Osteoblast (primary cell): ENCODE measurements at regions not wholly inside any gene's neighbourhood (a gene's known extent, or its start where the extent isn't known, plus 50 kb on each side); places are given as distances from the start of the nearest gene placed in this dataset.

Experiments
- DNase-seq: peaks from one replicate; pipeline ENCODE4 v3.0.0; 2011; ENCODE audit warnings: low spot score, mixed read lengths; ENCODE audit not compliant: insufficient read length; ENCODE audit errors: missing footprints
- H2AFZ ChIP-seq: 2 replicates; pipeline ENCODE4 v1.6.0; 2011; ENCODE audit warnings: mild to moderate bottlenecking, low read length
- H3K27ac ChIP-seq: 2 replicates; pipeline ENCODE4 v1.5.1; 2011; ENCODE audit warnings: mild to moderate bottlenecking, low read depth, low read length, moderate library complexity
- H3K27me3 ChIP-seq: 2 replicates; pipeline ENCODE4 v1.6.0; 2012; ENCODE audit warnings: mild to moderate bottlenecking, control low read depth, inconsistent platforms, low read length, moderate library complexity; ENCODE audit not compliant: insufficient read depth
- H3K36me3 ChIP-seq: 2 replicates; pipeline ENCODE4 v1.5.1; 2011; ENCODE audit warnings: mild to moderate bottlenecking, low read length, control low read depth, moderate library complexity; ENCODE audit not compliant: insufficient read depth
- H3K4me1 ChIP-seq: 2 replicates; pipeline ENCODE4 v1.5.1; 2011; ENCODE audit warnings: mild to moderate bottlenecking, low read length, control low read depth, moderate library complexity; ENCODE audit not compliant: insufficient read depth
- H3K4me2 ChIP-seq: 2 replicates; pipeline ENCODE4 v1.6.0; 2011; ENCODE audit warnings: mild to moderate bottlenecking, low read length; ENCODE audit not compliant: insufficient read depth
- H3K4me3 ChIP-seq: fragments of 200-600 bp; sonication (generic); 3 replicates; pipeline ENCODE4 v1.5.1; 2012; ENCODE audit warnings: mild to moderate bottlenecking, low read length, inconsistent platforms; ENCODE audit not compliant: insufficient read depth
- H3K79me2 ChIP-seq: 2 replicates; pipeline ENCODE4 v1.6.0; 2012; ENCODE audit warnings: mild to moderate bottlenecking, low read length, control low read depth, inconsistent platforms; ENCODE audit not compliant: insufficient read depth
- H3K9me3 ChIP-seq: 2 replicates; pipeline ENCODE4 v1.5.1; 2011; ENCODE audit warnings: low read depth, low read length, control low read depth
- H4K20me1 ChIP-seq: 2 replicates; pipeline ENCODE4 v1.6.0; 2012; ENCODE audit warnings: mild to moderate bottlenecking, low read length, control low read depth; ENCODE audit not compliant: insufficient read depth
- CTCF ChIP-seq: IDR thresholded peaks from 2 replicates; pipeline ENCODE4 v1.5.1; 2011; ENCODE audit warnings: mild to moderate bottlenecking, low read depth, low read length, moderate library complexity; ENCODE audit errors: extremely low read depth

DNA sequence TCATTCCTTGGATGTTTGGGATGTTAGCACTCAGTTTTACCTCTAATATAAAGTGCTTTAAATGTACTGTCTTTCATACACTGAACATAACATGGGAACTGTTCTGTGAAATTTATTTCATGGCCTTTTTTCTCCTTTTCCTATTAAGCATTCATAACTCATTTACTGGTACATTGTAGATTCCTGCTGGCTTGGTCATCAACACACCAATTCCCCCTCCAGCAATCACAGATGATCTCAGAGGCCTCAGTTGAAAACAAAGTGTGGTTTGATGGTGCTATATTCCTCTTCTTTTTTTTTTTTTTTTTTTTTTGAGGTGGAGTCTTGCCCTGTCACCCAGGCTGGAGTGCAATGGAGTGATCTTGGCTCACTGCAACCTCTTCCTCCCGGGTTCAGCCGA lies 61.9 kb upstream of the FAM47B start:
- H3K27ac ChIP-seq, result no peak overlapping the region
- TF ChIP-seq CTCF, result no peak
- H3K79me2 ChIP-seq, result no peaks in the 10 kb centered on the region
- H3K9me3 ChIP-seq, result no peaks in the 10 kb centered on the region
- H3K27me3 ChIP-seq, result no peaks in the 10 kb centered on the region
- no peak overlapping the region for H2AFZ ChIP-seq
- no peaks in the 10 kb centered on the region for H3K36me3 ChIP-seq
- no peak overlapping the region for H3K4me2 ChIP-seq
- H4K20me1 ChIP-seq, result no peaks in the 10 kb centered on the region
- peaks cover 22% of the 10 kb centered on the region for H3K4me1 ChIP-seq
- H3K4me3 ChIP-seq, result no peak overlapping the region
- peak; percentile 50 for DNase-seq

- H2AFZ ChIP-seq, result no peak overlapping the region
- no peaks in the 10 kb centered on the region for H3K27me3 ChIP-seq
- no peaks in the 10 kb centered on the region for H3K36me3 ChIP-seq
- peaks cover 25% of the 10 kb centered on the region for H3K4me1 ChIP-seq
- no peak overlapping the region for H3K4me2 ChIP-seq
- H3K79me2 ChIP-seq, result no peaks in the 10 kb centered on the region
- no peak for TF ChIP-seq CTCF
- no peaks in the 10 kb centered on the region for H4K20me1 ChIP-seq
- H3K9me3 ChIP-seq, result no peaks in the 10 kb centered on the region
- DNase-seq, result no peak
- no peak overlapping the region for H3K4me3 ChIP-seq
- no peak overlapping the region for H3K27ac ChIP-seq
Measured at GRCh38 chrX:34881671-34882070, 60.9 kb upstream of the FAM47B start.

GRCh38 chrX:34884817-34885216 lies 57.8 kb upstream of the FAM47B start:
- Histone ChIP-seq H3K4me3 (no peak overlapping the region), H2AFZ (no peak overlapping the region)
- DNase-seq, result peak; percentile 42

GRCh38 chrX:34886011-34886410 lies 56.6 kb upstream of the FAM47B start:
- no peak overlapping the region for H2AFZ ChIP-seq
- H3K4me3 ChIP-seq, result no peak overlapping the region
- no peak overlapping the region for H3K4me2 ChIP-seq
- no peak for TF ChIP-seq CTCF
- peaks cover 12% of the 10 kb centered on the region for H3K4me1 ChIP-seq
- H3K79me2 ChIP-seq, result no peaks in the 10 kb centered on the region
- no peak overlapping the region for H3K27ac ChIP-seq
- no peaks in the 10 kb centered on the region for H3K36me3 ChIP-seq
- H4K20me1 ChIP-seq, result no peaks in the 10 kb centered on the region
- no peak for DNase-seq
- no peaks in the 10 kb centered on the region for H3K27me3 ChIP-seq
- H3K9me3 ChIP-seq, result no peaks in the 10 kb centered on the region

More at GRCh38 chrX:34884817-34885216, 57.8 kb upstream of the FAM47B start:
- H3K36me3 ChIP-seq, result no peaks in the 10 kb centered on the region
- no peaks in the 10 kb centered on the region for H3K9me3 ChIP-seq
- H3K4me1 ChIP-seq, result peaks cover 16% of the 10 kb centered on the region
- no peaks in the 10 kb centered on the region for H3K79me2 ChIP-seq
- H3K4me2 ChIP-seq, result peak overlapping the region; percentile 10
- no peaks in the 10 kb centered on the region for H4K20me1 ChIP-seq
- TF ChIP-seq CTCF, result no peak
- H3K27ac ChIP-seq, result no peak overlapping the region
- no peaks in the 10 kb centered on the region for H3K27me3 ChIP-seq
